ENCODE measurements at regions not wholly inside any gene's neighbourhood (a gene's known extent, or its start where the extent isn't known, plus 50 kb on each side); places are given as distances from the start of the nearest gene placed in this dataset.

GRCh38 chr9:32248189-32248712 lies 136.2 kb upstream of the ACO1 start:
- no peak for TF ChIP-seq CTCF (IDR thresholded peaks at IDR 0.05; ENCODE audit: low read length)
- no peak for TF ChIP-seq EZH2phosphoT487 (IDR thresholded peaks at IDR 0.05; ENCODE audit: low read length)
